ENCODE measurements at regions not wholly inside any gene's neighbourhood (a gene's known extent, or its start where the extent isn't known, plus 50 kb on each side); places are given as distances from the start of the nearest gene placed in this dataset.

DNA sequence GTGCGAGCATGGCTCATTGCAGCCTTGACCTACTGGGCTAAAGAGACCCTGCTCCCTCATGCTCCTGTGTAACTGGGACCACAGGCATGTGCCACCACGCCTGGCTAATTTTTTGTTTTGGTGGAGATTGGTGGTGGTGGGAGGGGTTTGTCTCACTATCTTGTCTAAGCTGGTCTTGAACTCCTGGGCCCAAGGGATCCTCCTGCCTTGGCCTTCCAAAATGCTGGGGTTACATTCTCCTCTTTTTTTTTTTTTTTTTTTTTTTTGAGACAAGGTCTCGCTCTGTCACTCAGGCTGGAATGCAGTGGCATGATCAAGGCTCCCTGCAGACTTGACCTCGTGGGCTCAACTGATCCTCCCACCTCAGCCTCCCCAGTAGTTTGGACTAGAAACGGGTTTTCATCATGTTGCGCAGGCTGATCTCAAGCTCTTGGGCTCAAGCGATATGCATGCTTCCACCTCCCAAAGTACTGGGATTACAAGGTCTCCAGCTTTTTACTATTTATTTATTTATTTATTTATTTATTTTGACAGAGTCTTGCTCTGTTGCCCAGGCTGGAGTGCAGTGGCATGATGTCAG is 238.3 kb downstream of the MYCN start:
- H3K23me2 ChIP-seq (ENCODE audit: low read depth, low read length), result no peaks in the 10 kb centered on the region
- H3K27ac ChIP-seq (ENCODE audit: low read depth, low read length), result no peak overlapping the region
- H3K79me2 ChIP-seq (ENCODE audit: control insufficient read depth in 1 of 2, insufficient read depth in 2 of 2, low read length in 2 of 2), result no peaks in the 10 kb centered on the region
- no peak overlapping the region for H3K23ac ChIP-seq (ENCODE audit: insufficient read length)
- H4K5ac ChIP-seq (ENCODE audit: insufficient read length, low read depth, low read length), result no peak overlapping the region
- no peak overlapping the region for H2AK5ac ChIP-seq (ENCODE audit: low read depth, low read length)
- no peak overlapping the region for H4K8ac ChIP-seq (ENCODE audit: extremely low read depth, insufficient read depth, low read length)
- no peaks in the 10 kb centered on the region for H3K79me1 ChIP-seq (ENCODE audit: low read depth, low read length)
- no peak overlapping the region for H3K18ac ChIP-seq (ENCODE audit: extremely low read depth, low read length)
- peak overlapping the region; percentile 80 for H2BK20ac ChIP-seq (ENCODE audit: low read length)
- H3K4me1 ChIP-seq (replicated peaks in 1 of 4; ENCODE audit: control insufficient read depth in 3 of 4, insufficient read depth in 4 of 4, low read length in 3 of 4), result peaks cover 0 to 5% (median 0%) of the 10 kb centered on the region in 4 experiments; a peak in 2 of 7 replicates
- H3K9me3 ChIP-seq (ENCODE audit: insufficient read depth in 2 of 2, low read depth in 1 of 2, low read length in 1 of 2), result no peaks in the 10 kb centered on the region
- no peak overlapping the region for H3K4ac ChIP-seq (replicated peaks; ENCODE audit: insufficient read length, low read depth, low read length)
- no peak overlapping the region for H2AFZ ChIP-seq (ENCODE audit: low read length)
- FAIRE-seq (no peak), DNase-seq (ENCODE audit: low read depth in 1 of 2, low spot score in 2 of 2) (no peak)
- no peak overlapping the region for H3K4me2 ChIP-seq (ENCODE audit: insufficient read depth in 1 of 2, low read depth in 2 of 2, low read length in 2 of 2)
- H4K91ac ChIP-seq (replicated peaks; ENCODE audit: insufficient read length, low read length), result no peak overlapping the region
- no peaks in the 10 kb centered on the region for H3K27me3 ChIP-seq (replicated peaks in 1 of 4; ENCODE audit: control insufficient read depth in 3 of 4, extremely low read depth in 1 of 4, insufficient read depth in 3 of 4, low read length in 3 of 4)
- no peak for TF ChIP-seq CHD1 (IDR thresholded peaks at IDR 0.05; ENCODE audit: low read depth, low read length)
- TF ChIP-seq, protein P1, sequence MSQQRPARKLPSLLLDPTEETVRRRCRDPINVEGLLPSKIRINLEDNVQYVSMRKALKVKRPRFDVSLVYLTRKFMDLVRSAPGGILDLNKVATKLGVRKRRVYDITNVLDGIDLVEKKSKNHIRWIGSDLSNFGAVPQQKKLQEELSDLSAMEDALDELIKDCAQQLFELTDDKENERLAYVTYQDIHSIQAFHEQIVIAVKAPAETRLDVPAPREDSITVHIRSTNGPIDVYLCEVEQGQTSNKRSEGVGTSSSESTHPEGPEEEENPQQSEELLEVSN (IDR thresholded peaks at IDR 0.05), result no peak
- TF ChIP-seq SIX5 (IDR thresholded peaks at IDR 0.05; ENCODE audit: low read depth, low read length), result no peak
- TF ChIP-seq, protein P2, sequence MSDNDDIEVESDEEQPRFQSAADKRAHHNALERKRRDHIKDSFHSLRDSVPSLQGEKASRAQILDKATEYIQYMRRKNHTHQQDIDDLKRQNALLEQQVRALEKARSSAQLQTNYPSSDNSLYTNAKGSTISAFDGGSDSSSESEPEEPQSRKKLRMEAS (IDR thresholded peaks at IDR 0.05), result no peak
- no peak for TF ChIP-seq TBP (IDR thresholded peaks at IDR 0.05; ENCODE audit: low read depth, low read length)
- TF ChIP-seq CREB1 (IDR thresholded peaks at IDR 0.05), result no peak
- TF ChIP-seq NRF1 (IDR thresholded peaks at IDR 0.05; ENCODE audit: low read depth, low read length), result no peak
- no peak for TF ChIP-seq POLR2AphosphoS5 (IDR thresholded peaks at IDR 0.05; ENCODE audit: low read depth, low read length)
- no peak for TF ChIP-seq ASH2L (IDR thresholded peaks at IDR 0.05; ENCODE audit: low read length)
- no peak for TF ChIP-seq POU5F1 (IDR thresholded peaks at IDR 0.05; ENCODE audit: low read depth, low read length)
- TF ChIP-seq SAP30 (IDR thresholded peaks at IDR 0.05; ENCODE audit: insufficient read depth, insufficient replicate concordance, low read length), result no peak
- no peak for TF ChIP-seq EZH2 (IDR thresholded peaks at IDR 0.05; ENCODE audit: low read depth, low read length, severe bottlenecking)
- no peak for TF ChIP-seq JUN (IDR thresholded peaks at IDR 0.05; ENCODE audit: low read depth, low read length)
- no peak for TF ChIP-seq CBX5 (IDR thresholded peaks at IDR 0.05; ENCODE audit: low read depth, low read length)
- no peak for TF ChIP-seq JUND (IDR thresholded peaks at IDR 0.05; ENCODE audit: low read length)
- H2BK120ac ChIP-seq (replicated peaks; ENCODE audit: low read depth, low read length), result no peak overlapping the region
- ChIA-PET POLR2A (ENCODE audit: partially characterized antibody) (no interaction called here), CTCF (ENCODE audit: partially characterized antibody) (interaction anchor here (0.7 to 1.5 kb wide), 4 partner anchors 8 to 238 kb away, joined by 3 to 9 read pairs (median 4); partner anchors contain the start of gene MYCN)
- no peak overlapping the region for H3K9ac ChIP-seq (replicated peaks in 1 of 4; ENCODE audit: extremely low read depth in 1 of 4, low read depth in 3 of 4, low read length in 3 of 4)
- no peaks in the 10 kb centered on the region for H4K20me1 ChIP-seq (replicated peaks in 1 of 2; ENCODE audit: control insufficient read depth in 1 of 2, insufficient read depth in 2 of 2, low read length in 2 of 2)
- H3K4me3 ChIP-seq (ENCODE audit: extremely low read depth in 1 of 4, insufficient read depth in 2 of 4, low read depth in 3 of 4, low read length in 4 of 4), result no peak overlapping the region
- WGBS, 2 experiments (ENCODE audit: extremely low coverage in 1 of 2, insufficient coverage in 1 of 2, insufficient read length in 1 of 2, insufficient replicate concordance in 2 of 2, low coverage in 1 of 2, low lambda C conversion rate in 2 of 2, missing lambda C conversion rate in 1 of 2), result 90% methylated on average over 6 of the region's 7 CpGs; no CpG with 5 or more reads in 1 of the 2 experiments
- H2BK12ac ChIP-seq (ENCODE audit: low read depth, low read length), result peak overlapping the region; percentile 75; the same call in 1 of the 2 replicates
- H2BK5ac ChIP-seq (ENCODE audit: low read depth, low read length), result no peak overlapping the region
- H3K14ac ChIP-seq (ENCODE audit: insufficient read length), result no peak overlapping the region
- H3K36me3 ChIP-seq (ENCODE audit: control insufficient read depth in 2 of 4, insufficient read depth in 4 of 4, low read length in 3 of 4), result no peaks in the 10 kb centered on the region
- H3K56ac ChIP-seq (replicated peaks; ENCODE audit: insufficient read length, low read depth, low read length), result no peak overlapping the region
- H2BK15ac ChIP-seq (ENCODE audit: low read length), result no peak overlapping the region

Data from H1 (cell line).